ENCODE measurements at regions not wholly inside any gene's neighbourhood (a gene's known extent, or its start where the extent isn't known, plus 50 kb on each side); places are given as distances from the start of the nearest gene placed in this dataset.

DNA sequence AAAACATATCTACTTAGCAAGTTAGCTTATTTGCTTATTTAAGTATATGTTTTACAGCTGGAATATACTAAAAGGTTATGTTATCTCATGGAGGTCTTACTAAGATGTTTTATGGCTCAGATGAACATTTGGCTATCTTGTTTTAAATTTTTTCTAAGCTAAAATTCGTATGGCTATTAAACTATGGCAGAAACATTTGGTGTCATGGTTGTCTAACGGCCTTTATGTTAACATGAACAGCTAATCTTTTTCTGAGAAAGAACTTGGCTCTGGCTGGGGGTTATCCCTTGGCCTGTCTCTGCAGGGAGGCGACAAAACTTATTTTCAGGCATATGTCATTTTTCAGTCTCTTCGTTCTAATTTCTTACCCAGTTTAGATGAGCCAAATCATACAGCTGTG, 101.5 kb upstream of the MTPN start:
- Histone ChIP-seq H2BK15ac (ENCODE audit: low read depth, low read length) (no peak overlapping the region), H2BK5ac (ENCODE audit: insufficient read length, low read length) (no peak overlapping the region), H3K23ac (ENCODE audit: insufficient read length, low read depth, low read length) (no peak overlapping the region), H3K4ac (ENCODE audit: low read depth, low read length) (no peak overlapping the region), H3K79me2 (ENCODE audit: insufficient read depth, low read length) (no peaks in the 10 kb centered on the region), H2BK120ac (ENCODE audit: low read depth, low read length, poor library complexity, severe bottlenecking) (no peak overlapping the region), H3K9me3 (ENCODE audit: control insufficient read depth, low read depth, low read length) (no peaks in the 10 kb centered on the region), H4K8ac (replicated peaks; ENCODE audit: insufficient read length, low read depth, low read length) (no peak overlapping the region), H2AK5ac (ENCODE audit: insufficient read length, low read length) (no peak overlapping the region), H3K56ac (ENCODE audit: insufficient read length, low read depth, low read length) (no peak overlapping the region), H4K5ac (ENCODE audit: insufficient read length, low read depth, low read length) (no peak overlapping the region), H3K27ac (ENCODE audit: insufficient read length, low read depth, low read length) (no peak overlapping the region), H3K79me1 (ENCODE audit: insufficient read depth, low read depth, low read length, poor library complexity, severe bottlenecking) (no peaks in the 10 kb centered on the region), H3K23me2 (ENCODE audit: insufficient read length, low read depth, low read length, poor library complexity, severe bottlenecking) (no peaks in the 10 kb centered on the region), H3K27me3 (ENCODE audit: insufficient read depth, low read length) (no peaks in the 10 kb centered on the region), H3K18ac (ENCODE audit: insufficient read length, low read depth, low read length) (no peak overlapping the region), H3T11ph (ENCODE audit: low read length) (no peak overlapping the region), H3K14ac (ENCODE audit: insufficient read depth, low read length) (no peak overlapping the region), H2BK20ac (ENCODE audit: low read depth, low read length, poor library complexity, severe bottlenecking) (no peak overlapping the region), H2AFZ (ENCODE audit: low read length) (no peak overlapping the region), H3K4me2 (ENCODE audit: insufficient read depth, insufficient read length, low read length) (no peak overlapping the region), H4K20me1 (ENCODE audit: control insufficient read depth, insufficient read depth, insufficient read length) (no peaks in the 10 kb centered on the region), H3K9ac (ENCODE audit: extremely low read depth, insufficient read length, low read length) (no peak overlapping the region), H2BK12ac (ENCODE audit: insufficient read length, low read depth, low read length) (no peak overlapping the region), H3K4me1 (ENCODE audit: insufficient read depth, low read length) (no peaks in the 10 kb centered on the region), H4K91ac (ENCODE audit: insufficient read length, low read depth, low read length) (no peak overlapping the region)
- TF ChIP-seq, protein P1, sequence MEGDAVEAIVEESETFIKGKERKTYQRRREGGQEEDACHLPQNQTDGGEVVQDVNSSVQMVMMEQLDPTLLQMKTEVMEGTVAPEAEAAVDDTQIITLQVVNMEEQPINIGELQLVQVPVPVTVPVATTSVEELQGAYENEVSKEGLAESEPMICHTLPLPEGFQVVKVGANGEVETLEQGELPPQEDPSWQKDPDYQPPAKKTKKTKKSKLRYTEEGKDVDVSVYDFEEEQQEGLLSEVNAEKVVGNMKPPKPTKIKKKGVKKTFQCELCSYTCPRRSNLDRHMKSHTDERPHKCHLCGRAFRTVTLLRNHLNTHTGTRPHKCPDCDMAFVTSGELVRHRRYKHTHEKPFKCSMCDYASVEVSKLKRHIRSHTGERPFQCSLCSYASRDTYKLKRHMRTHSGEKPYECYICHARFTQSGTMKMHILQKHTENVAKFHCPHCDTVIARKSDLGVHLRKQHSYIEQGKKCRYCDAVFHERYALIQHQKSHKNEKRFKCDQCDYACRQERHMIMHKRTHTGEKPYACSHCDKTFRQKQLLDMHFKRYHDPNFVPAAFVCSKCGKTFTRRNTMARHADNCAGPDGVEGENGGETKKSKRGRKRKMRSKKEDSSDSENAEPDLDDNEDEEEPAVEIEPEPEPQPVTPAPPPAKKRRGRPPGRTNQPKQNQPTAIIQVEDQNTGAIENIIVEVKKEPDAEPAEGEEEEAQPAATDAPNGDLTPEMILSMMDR (conservative IDR thresholded peaks at IDR 0.05), result no peak
- H3K4me1 Mint-ChIP-seq, result peaks cover 0 to 3% of the 10 kb centered on the region in 2 experiments; a peak in 2 of 4 replicates
- no peaks in the 10 kb centered on the region for H3K36me3 Mint-ChIP-seq (ENCODE audit: insufficient read depth in 1 of 3, low read depth in 3 of 3)
- H3K9me3 Mint-ChIP-seq, result no peaks in the 10 kb centered on the region
- no peak for DNase-seq
- no CpG with 5 or more reads among the region's 4 CpGs for WGBS (ENCODE audit: extremely low coverage, insufficient read length, low lambda C conversion rate)
- H3K27me3 Mint-ChIP-seq (ENCODE audit: low read depth), result no peaks in the 10 kb centered on the region
- H3K27ac Mint-ChIP-seq, result no peak overlapping the region; a peak in 1 of 7 replicates
- no peak overlapping the region for H3K4me3 Mint-ChIP-seq
